CD1c-positive myeloid dendritic cell (primary cell): ENCODE measurements at regions not wholly inside any gene's neighbourhood (a gene's known extent, or its start where the extent isn't known, plus 50 kb on each side); places are given as distances from the start of the nearest gene placed in this dataset.
A peak's percentile ranks its signal among the peaks of the same experiment; 100 is the strongest.

Experiments used
- DNase-seq: peaks from one replicate; pipeline ENCODE4 v3.0.0-alpha.2; 2016; ENCODE audit errors: extremely low spot score

GRCh38 chr2:15779381-15780041 is 160.8 kb upstream of the MYCN start:
- no peak for DNase-seq

GRCh38 chr2:15780234-15780633 is 160.1 kb upstream of the MYCN start:
- DNase-seq = no peak

- no peak for DNase-seq
These were observed 159.3 kb upstream of the MYCN start for GRCh38 chr2:15780912-15781574.

GRCh38 chr2:15782009-15782751 is 158.2 kb upstream of the MYCN start:
- peak; percentile 12 for DNase-seq

- DNase-seq = no peak
These were observed 157.5 kb upstream of the MYCN start for GRCh38 chr2:15782769-15783294.

- DNase-seq = no peak
These were observed 156.9 kb upstream of the MYCN start for GRCh38 chr2:15783489-15783888.

- DNase-seq = no peak
These were observed 156.1 kb upstream of the MYCN start for GRCh38 chr2:15784106-15784885.

GRCh38 chr2:15784886-15785801 is 155.2 kb upstream of the MYCN start:
- no peak for DNase-seq

- no peak for DNase-seq
These were observed 154.2 kb upstream of the MYCN start for GRCh38 chr2:15786003-15786654.

GRCh38 chr2:15786901-15787300 is 153.4 kb upstream of the MYCN start:
- DNase-seq = no peak

- no peak for DNase-seq
These were observed 152.6 kb upstream of the MYCN start for GRCh38 chr2:15787535-15788454.

- no peak for DNase-seq
These were observed 151.9 kb upstream of the MYCN start for GRCh38 chr2:15788455-15788829.

GRCh38 chr2:15788830-15789229 is 151.5 kb upstream of the MYCN start:
- DNase-seq = no peak

GRCh38 chr2:15789381-15790062 is 150.8 kb upstream of the MYCN start:
- DNase-seq = no peak

GRCh38 chr2:15790326-15790725 is 150.0 kb upstream of the MYCN start:
- no peak for DNase-seq

GRCh38 chr2:15790838-15791237 is 149.5 kb upstream of the MYCN start:
- no peak for DNase-seq

GRCh38 chr2:15791294-15791693 is 149.1 kb upstream of the MYCN start:
- DNase-seq = no peak

- DNase-seq = no peak
These were observed 148.0 kb upstream of the MYCN start for GRCh38 chr2:15792331-15792730.
